ENCODE measurements at regions not wholly inside any gene's neighbourhood (a gene's known extent, or its start where the extent isn't known, plus 50 kb on each side); places are given as distances from the start of the nearest gene placed in this dataset.
"Not testable (repeated sequence)": the region's sequence is repeated elsewhere in the genome, so short reads cannot be mapped to it uniquely, and the experiment has no call there.

GRCh38 chr1:227415115-227415790 lies 97.0 kb upstream of the CDC42BPA start:
- peak; percentile 77 for DNase-seq

DNA sequence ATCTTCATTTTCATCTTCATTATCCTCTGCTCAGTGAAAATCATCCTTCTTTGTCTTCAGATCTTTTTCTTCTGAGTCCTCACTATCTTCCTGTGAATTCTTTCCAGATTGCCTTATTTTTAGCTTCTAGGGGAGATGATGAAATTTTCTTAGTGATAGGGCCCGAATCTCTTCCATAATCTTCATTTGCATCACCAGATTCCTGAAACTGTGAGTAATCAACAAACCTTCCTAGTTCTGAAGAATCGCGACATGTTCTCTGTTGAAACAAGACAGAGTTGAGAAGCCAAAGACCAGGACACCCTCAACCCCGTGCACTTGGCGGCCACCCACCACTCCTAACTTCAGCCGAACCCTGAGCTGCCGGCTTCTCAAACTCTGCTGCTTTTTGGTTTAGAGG lies 92.8 kb upstream of the CDC42BPA start:
- DNase-seq = no peak

GRCh38 chr1:227406332-227406731 lies 88.0 kb upstream of the CDC42BPA start:
- DNase-seq = not testable (repeated sequence)

- DNase-seq = no peak
These were observed 85.2 kb upstream of the CDC42BPA start for GRCh38 chr1:227403535-227403934.

- no peak for DNase-seq
These were observed 83.5 kb upstream of the CDC42BPA start for GRCh38 chr1:227401562-227402342.

- DNase-seq = no peak
These were observed 80.9 kb upstream of the CDC42BPA start for GRCh38 chr1:227399152-227399730.

DNA sequence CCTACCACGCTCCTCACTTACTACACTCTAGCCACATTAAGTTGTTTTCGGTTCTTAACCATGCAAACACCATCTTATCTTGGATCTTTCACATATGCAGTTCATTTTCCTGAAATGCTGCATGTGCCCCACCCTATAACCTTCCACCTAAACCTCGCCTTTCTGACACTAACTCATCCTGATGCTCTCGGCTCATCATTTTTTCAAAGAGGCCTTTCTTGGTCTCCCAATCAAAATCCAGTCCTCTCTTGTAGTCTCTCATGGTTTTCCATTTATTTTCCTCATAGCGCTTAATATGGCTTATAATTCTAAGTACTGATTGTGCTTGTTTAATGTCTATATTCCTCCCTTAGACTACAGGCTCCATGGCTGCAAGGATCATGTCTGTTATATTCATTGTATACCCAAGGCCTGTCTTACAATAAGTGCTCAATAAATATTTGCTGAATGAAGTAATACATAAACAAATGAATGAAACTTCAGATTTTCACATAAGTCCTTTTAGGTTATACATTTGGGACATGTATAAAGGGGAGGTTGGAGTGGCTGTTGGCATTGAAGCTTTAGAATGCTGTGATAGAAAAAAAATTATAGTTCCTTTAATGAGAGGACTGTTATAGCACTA lies 79.2 kb upstream of the CDC42BPA start:
- DNase-seq = no peak

DNA sequence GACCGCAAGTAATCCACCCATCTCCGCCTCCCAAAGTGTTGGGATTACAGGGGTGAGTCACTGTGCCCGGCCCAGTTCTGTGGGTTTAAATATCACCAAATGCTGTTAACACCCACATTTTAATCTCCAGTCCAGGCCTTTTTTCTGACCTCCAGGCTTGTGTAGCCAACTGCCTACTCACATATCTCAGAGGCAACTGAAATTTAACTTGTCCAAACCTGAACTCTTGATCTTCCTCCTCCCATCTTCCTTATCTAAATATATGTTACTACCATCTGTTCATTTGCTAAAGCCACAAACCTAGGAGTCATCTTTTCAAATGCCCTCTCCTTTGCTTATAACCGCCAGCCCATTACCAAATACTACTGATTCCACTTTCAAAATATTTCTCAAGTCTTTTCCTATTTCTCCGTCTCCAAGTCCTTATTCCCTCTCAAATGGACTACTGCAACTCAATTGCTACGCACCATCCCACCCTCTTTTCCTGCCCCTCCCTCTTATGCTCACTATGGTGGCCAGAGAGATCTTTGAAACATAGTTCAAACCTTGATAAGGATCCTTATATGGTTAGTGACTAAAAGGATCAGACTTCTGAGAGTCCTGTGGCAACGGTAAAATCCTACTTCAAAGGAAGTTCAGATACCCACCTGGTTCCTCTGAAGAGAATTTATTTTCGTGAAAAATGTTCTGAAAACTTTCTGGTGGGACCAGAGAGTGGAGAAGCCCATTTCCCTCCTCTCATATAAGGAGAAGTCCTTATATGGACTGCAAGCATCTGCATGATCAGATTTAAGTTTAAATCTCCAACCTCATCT lies 78.5 kb upstream of the CDC42BPA start:
- no peak for DNase-seq

GRCh38 chr1:227395426-227396028 lies 77.2 kb upstream of the CDC42BPA start:
- no peak for DNase-seq

GRCh38 chr1:227392984-227393764 lies 74.9 kb upstream of the CDC42BPA start:
- DNase-seq = no peak

- DNase-seq = no peak
These were observed 73.6 kb upstream of the CDC42BPA start for GRCh38 chr1:227391879-227392278.

GRCh38 chr1:227391211-227391610 lies 72.9 kb upstream of the CDC42BPA start:
- DNase-seq = no peak

DNA sequence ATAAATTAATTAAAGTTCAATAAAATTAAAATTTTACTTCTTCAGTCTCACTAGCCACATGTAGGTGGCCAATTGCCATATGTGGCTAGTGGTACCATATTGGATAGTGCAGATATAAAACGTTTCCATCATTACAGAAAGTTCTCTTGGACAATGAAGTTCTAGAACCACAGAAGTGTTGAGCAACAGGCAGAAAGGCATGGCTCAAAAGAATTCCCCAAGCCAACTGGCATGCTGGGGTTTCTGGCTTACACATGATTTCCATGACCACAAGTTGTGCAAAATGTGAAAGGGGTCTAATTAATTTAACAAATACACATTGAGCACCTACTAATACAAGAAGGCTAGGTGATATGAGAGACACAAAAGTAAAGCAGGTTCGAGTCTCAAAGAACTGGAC lies 72.2 kb upstream of the CDC42BPA start:
- no peak for DNase-seq

GRCh38 chr1:227388214-227389168 lies 70.2 kb upstream of the CDC42BPA start:
- no peak for DNase-seq

GRCh38 chr1:227379555-227379892 lies 61.2 kb upstream of the CDC42BPA start:
- no peak for DNase-seq

GRCh38 chr1:227378871-227379554 lies 60.7 kb upstream of the CDC42BPA start:
- DNase-seq = no peak

DNA sequence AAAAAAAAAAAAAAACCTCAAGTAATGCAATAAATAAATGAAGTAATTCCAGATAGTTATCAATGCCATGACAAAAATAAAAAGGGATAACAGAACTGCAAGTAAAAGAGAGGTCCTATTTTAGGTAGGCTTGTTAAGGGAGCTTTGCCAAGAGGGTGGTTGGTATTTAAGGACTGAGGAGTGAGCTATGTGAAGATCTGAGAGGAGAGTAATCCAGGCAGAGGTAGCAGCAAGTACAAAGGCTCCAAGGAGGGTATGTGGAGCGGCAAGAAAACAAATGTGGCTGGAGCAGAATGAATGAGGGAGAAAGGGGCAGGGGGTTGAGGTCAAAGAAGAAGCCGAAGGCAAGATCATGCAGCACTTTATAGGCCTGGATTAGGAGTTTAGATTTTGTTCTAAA lies 59.9 kb upstream of the CDC42BPA start:
- DNase-seq = no peak

DNA sequence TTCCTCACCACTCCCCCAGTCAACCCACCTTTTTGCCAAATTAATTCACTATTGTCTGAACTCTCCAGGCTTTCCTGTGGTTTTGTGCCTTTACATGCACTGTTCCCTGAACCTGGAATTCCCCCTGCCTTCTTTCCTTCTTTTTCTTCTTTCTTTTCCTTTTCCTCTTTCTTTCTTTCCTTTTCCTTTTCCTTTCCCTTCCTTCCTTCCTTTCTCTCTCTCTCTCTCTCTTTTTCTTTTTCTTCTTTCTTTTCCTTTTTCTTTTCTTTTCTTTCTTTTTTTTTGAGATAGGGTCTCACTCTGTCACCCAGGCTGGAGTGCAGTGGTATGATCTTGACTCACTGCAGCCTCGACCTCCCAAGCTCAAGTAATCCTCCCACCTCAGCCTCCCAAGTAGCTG lies 56.6 kb upstream of the CDC42BPA start:
- DNase-seq = no peak

- no peak for DNase-seq
These were observed 54.4 kb upstream of the CDC42BPA start for GRCh38 chr1:227372726-227373130.

Measured in right forelimb (tissue), 1 donor.